GM18502 (cell line): ENCODE measurements at regions not wholly inside any gene's neighbourhood (a gene's known extent, or its start where the extent isn't known, plus 50 kb on each side); places are given as distances from the start of the nearest gene placed in this dataset.

Source experiments
- ATAC-seq: cut with Tn5 transposase; IDR thresholded peaks from one replicate; pipeline ENCODE4 v1.9.1; 2021; ENCODE audit warnings: mild to moderate bottlenecking; ENCODE audit not compliant: unreplicated experiment, poor library complexity

DNA sequence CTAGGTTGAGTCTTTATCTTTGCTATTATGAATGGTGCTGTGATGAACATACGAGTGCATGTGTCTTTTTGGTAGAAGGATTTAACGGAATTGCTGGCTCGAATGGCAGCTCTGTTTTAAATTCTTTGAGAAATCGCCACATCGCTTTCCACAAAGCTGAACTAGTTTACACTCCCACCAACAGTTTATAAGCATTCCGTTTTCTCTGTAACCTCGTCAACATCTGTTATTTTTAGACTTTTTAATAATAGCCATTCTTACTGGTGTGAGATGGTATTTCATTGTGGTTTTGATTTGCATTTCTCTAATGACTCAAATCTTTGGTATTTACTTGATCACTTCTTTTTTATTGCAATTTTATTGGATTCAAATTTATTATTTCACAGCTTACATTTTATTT lies 117.4 kb upstream of the HDGFL1 start:
- ATAC-seq = no peak

DNA sequence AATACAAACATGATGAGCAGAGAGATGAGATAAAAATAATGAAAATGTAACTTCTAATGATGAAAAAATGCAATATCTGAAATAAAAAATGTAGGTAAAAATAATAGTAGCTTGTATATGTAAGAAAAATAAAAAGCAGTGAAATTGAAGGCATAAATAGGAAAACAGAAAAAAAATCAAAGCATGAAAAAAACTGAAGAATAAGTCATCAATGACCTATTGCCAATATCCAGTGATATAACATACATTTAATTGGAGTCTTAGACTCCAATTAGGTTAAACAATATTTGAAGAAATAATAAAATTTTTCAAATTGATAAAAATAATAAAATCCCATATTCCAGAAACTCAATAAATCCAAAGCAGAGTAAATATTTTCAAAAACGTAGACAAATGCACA lies 114.0 kb upstream of the HDGFL1 start:
- no peak for ATAC-seq

DNA sequence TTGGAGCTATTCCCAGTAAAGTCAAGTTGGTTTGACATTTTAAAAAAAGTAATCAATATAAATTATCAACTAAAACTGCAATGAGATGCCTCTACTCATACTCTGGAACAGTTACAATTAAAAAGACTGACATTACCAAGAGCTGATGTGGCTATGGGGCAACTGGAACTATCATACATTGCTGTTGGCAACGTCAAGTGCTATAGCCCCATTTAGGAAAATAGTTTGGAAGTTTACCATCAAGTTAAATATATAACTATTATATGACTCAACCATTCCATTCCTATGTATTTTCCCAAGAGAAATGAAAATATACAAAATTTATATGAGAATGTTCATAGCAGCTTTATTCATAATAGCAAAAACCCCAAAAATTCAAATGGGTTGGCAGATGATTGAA lies 111.4 kb upstream of the HDGFL1 start:
- no peak for ATAC-seq

DNA sequence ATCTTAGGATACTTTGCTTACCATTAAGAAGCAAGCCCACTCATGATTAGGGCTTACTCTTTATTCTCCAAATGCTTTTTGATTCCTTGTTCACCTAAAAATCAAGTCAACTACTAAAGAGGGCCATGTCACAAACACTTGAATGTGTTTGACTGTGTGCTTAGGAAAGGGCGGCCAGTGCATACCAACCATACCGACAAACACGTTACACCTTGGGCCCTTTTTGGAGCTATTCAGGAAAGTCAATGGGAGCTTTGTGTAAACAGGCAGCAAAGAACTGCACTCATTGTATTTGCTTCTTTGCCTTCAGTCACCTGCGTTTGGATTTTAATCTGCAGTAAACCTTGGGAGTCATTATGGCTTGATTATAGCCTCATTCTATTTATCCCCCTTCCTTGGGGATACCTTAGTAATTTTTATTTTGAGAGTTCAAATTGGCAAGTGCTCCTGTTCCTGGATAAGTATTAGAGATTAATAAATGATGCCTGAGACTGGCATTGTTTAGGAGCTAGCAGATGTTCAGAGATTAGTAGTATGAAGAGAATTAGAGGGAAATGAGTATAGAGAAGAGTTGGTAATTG lies 102.6 kb upstream of the HDGFL1 start:
- ATAC-seq = no peak

DNA sequence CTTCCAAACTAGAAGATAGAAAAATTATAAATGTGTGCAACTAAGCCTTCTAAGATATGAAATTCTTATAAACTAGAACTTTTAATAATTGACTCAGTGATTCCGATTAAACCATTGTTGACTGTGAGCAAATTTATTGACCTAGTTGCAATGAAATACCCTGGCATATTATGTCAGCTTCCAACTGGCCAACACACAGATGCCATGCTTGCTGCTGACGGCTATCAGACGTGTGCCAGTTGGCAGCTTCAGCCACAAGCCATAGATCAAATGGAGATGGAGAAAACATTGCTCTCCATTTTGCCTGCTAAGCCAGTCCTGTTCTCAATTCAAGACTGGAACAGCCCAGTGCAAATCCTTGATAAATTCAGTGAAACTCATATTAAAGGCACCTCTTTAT lies 101.7 kb upstream of the HDGFL1 start:
- no peak for ATAC-seq

DNA sequence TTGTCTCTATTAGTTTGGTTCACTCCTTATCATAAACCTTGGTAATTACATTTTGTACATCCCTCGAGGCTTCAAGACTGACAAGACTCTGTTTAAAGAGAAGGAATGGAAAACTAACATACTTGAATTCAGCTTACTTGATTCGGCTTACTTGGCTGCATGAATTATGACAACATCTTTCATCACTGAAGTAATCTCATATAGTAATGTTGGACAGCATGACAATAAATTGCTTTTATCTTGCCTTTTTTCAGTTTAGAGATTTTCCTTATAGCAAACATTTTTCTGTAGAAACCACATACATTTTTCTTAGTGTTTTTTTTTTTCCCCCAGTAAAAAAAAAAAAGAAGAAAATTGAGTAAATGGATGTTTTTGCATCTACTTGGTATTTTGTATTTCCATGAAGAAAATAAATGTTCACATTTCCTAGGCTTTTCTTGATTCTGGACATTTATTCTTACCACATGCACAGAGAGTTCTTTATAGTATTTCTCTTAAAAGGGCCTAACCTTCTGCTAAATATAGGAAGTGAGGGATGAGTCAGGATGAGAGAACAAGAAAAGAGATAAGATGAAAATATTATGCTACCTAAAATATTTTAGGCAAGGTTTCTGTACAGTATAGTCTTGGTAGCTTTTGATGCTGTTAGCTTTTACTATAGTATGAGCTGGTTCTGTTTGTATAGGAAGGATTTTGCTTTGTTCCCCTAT lies 101.0 kb upstream of the HDGFL1 start:
- ATAC-seq = no peak

DNA sequence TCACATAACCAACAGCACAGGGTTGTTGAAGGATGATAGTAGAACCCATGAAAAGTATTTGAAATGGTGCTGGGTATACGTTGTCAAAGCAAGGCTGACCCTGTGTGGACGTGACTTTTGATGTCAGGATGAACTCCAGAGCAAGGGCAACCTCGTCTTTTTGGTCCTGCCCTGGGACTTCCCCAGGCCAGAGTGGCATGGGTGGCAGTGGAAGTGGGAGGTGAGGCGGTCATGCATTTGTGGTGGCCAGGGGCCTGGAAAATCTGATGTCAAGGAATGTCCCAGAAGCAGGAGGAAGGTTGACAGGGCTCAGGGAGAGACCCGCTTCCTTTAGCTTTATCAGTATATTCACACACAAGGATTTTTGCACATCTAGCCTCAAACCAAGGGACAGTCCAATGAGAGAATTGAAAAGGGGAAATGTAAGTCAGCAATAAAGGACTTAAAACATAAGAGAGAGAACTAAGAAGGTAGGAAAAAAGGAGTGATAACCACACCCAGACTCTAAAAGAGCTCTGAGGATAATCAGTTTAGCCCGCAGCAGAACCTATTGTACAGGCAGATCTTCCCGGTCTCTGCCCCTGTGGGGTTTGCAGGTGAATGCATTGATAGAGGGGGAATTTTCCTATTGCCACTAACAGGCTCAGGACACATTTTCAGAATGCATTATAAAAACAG lies 98.8 kb upstream of the HDGFL1 start:
- no peak for ATAC-seq

DNA sequence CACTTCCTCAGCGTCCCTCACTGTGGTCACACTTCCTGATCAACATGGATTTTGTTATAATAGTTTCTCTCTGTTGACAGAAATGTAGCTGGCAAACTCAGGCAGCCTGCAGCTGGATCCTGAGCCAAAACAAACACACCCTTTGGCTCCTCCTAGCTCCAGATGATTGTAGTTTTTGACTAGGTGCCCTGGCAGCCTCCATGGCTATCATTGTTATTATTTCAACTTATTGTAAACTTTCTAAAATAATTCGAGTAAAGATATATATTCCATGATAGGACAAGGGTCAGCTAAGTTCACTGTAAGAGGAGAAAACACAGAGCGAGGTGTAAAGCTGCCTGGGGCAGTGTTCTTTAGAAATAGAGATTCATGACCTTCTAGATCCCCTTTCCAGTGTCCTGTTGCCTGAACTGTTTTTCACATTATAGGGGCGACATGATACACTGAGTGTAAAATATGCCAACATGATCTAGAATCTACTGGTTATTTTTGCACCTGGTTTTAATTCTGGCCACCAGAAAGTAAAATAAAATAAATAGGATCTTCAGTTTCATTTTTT lies 98.2 kb upstream of the HDGFL1 start:
- no peak for ATAC-seq

DNA sequence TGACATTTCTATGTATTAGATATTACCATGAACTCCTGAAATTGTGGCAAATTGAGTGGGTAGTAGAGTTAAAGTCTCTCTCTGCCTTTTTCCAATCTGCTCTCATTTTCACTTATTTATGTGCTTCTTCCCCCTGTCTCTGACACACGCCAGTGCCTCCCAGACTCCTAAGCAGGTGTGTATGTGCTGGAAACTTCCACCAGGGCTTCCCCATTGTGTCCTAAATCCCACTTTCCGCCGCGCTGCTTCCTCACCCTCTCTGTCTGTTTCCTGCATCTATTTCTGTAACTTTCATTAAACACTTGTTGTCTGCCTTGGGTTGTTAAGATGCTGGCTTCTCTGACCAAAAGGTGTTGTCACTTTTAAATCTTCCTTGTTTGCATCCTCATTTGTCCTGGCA lies 97.6 kb upstream of the HDGFL1 start:
- no peak for ATAC-seq

DNA sequence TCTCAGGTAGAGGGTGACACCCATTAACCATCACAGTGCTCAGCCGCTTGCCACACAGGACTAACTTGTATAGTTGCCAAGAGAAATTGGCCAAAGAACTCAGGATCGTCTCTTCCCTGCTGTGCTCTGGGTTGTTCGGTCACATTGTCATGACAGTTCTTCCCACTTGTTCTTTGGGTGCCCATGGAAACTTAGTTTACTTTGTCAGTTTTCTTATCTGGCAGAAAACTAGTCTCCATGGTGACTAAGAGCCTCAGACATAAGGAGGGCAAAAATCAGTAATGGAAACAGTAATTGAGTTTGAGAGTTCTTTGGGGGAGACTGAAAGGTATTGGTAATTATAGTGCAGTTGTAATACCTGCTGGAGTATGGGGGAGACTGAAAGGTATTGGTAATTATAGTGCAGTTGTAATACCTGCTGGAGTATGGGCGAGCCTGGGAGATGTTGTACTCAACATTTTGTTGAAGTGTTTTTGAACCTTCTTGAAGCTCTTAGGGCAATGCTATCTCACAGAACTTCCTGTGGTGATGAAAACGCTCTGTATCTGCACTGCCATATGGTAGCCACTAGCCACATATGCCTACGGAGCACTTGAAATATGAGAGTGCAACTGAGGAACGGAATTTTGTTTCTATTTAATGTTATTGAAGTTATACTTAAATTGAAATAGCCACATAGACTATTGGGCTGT lies 95.2 kb upstream of the HDGFL1 start:
- ATAC-seq = no peak

DNA sequence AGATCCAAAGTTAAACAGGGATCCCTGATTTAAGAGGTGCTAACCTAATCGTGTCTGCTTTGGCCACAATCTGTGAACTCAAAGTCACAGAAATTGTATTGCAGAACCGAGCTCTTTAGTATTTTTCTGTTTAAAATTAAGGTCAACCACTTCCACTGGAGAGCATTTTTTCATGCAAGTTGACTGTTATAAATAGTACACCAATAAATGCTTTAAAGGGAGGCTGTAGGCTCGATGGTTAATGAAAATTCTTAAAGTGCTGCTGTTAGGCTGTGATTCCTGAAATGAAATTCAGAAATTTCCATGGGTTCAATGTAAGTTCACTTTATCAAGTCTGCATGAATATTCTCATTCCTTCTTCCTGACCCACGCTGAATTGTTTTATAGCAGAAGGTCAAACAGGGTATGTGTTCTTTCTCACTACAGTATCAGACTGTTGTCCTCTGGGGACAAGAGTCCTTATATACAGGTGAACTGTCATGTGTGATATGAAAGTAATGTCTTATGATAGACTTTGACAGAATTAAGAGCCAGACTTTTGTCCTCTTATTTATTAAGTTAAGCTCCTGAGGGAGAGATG lies 92.5 kb upstream of the HDGFL1 start:
- ATAC-seq = no peak

DNA sequence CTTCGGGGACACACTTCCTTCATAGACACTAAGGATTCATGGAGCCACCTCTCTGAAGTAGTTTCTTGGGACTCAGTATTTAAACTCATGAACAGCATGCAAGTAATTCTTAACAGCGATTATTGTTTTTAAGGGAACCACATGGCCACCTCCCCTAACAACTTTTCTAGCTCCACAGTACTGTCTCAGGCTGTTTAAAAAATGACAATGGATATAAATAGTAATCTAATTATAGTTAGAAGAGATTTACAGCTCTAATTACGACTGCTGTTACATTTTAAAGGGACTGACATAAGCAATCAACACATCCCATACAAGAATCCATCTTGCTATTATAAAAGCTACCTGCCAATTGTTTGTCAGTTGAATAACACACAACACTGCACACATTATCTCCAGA lies 72.1 kb upstream of the HDGFL1 start:
- no peak for ATAC-seq

DNA sequence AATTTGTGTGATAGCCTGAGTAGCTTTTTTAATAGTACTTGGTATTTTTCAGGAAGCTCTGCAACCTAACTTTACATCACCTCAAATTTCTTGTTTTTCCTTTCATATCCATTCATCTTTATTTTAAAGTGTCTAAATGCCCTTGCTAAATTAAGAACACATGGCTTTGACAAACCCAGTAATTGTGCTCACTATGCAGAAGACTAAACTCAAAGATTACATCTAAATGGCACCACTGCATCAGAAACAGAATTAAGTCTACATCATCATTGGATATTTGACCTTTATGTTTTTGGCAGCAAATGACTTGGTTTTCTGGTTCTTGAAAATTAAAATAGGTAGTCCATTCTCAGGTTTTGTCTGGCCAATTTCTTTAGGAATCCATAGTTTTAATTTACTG lies 69.6 kb upstream of the HDGFL1 start:
- no peak for ATAC-seq

DNA sequence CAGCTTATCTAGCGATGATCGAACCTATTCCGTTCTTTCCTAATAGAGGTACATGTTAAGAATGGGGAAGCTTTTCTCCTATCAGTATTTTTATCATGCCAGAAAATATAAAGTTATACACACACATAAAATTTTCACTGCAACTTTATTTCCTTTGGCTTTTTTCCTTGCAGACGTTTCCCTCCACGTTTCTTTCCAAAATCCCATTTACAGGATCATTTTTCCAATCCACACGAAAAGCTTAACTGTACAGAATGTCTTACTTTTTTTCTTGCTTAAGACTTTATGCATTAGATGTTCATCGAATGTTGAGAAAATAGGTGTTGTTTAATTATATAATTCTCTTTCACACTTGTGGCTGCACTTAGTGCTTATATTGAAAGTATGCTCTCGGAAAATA lies 62.9 kb upstream of the HDGFL1 start:
- ATAC-seq = no peak

DNA sequence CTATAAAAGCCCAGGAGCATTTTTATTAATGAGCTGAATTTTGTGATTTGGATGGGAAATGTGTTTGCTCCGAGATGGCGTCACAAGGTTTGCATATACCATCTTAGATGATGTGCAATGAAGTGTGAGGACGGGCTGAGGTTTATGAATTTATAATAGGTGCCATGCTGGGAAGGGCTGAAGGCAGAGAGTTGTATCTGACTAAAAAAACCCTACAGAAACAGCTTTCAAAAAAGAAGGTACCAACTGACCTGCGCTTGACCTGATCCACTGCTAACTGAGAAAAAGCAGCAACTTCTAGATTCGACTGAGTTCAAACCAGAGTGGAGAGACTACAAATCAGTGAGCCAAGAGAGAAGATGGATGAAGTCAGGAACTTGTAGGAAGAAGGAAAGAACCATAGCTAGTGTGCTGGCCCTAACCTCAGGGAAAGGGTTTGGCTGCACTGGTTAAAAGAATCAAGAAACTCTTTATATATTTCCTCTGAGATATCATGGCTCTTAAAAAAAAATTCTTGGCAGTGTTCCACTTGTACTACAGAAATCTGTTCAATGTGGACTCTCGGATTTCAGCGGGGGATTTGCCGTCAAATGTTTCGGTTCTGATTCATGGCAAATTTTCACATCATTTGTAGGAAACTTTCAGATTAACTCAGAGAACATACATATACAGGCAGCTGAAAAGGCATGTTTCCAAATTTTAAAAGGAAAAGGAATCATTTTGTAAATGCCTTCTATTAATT lies 56.5 kb upstream of the HDGFL1 start:
- no peak for ATAC-seq

DNA sequence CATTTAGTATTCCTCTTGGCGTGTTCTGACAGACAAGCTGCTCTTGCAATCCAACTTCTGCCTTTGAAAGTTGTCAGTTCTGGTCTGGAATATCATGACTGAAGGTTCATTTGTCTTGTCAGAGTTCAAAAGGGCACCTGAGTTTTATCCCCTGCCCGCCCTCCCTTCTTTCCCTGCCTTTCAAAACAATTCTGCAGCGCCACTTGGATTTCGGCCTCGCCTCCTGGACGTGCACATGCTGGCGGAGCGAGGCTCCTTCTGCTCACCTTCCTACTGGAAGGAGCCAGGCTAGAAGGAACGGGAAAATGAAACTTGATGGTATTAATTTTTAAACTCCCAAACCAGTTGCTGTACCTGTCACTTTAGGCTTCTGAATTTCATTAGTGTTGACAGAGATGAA lies 55.7 kb upstream of the HDGFL1 start:
- no peak for ATAC-seq

DNA sequence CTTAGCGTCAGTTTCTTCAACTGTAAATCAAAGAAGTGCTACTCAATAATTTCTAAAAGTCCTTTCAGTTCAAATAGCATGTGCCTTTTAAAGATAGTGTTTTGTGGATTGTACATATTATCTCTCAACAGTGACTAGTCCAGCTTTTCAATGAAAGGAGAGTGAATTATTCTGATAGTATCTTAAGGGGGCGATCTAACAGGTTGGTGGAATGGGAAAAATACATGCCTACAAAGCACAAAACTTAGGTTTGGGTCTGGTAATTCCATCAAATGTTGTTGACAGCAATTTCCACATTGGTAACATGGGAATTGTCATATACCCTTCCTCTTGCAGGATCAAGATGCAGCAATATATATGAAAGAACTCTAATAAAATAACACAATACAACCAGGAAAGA lies 50.1 kb upstream of the HDGFL1 start:
- ATAC-seq = no peak
